DND-41 (cell line): ENCODE measurements at regions not wholly inside any gene's neighbourhood (a gene's known extent, or its start where the extent isn't known, plus 50 kb on each side); places are given as distances from the start of the nearest gene placed in this dataset.

ENCODE experiments used
- CTCF ChIP-seq: IDR thresholded peaks from 2 replicates; pipeline ENCODE4 v1.5.1; 2012; ENCODE audit warnings: borderline replicate concordance, low read length, moderate library complexity, mild to moderate bottlenecking; ENCODE audit not compliant: poor library complexity, severe bottlenecking; ENCODE audit errors: extremely low read depth
- EZH2 ChIP-seq: IDR thresholded peaks from 3 replicates; pipeline ENCODE4 v1.6.1; 2012; ENCODE audit warnings: borderline replicate concordance, low read depth, mild to moderate bottlenecking, moderate library complexity, low read length, inconsistent platforms; ENCODE audit not compliant: severe bottlenecking

GRCh38 chr12:43169115-43169681 is 382.8 kb downstream of the ADAMTS20 start:
- TF ChIP-seq CTCF, result no peak
- no peak for TF ChIP-seq EZH2
